Activated CD4-positive, alpha-beta T cell treated with anti-CD3 and anti-CD28 coated beads for 1 hour (primary cell): ENCODE measurements at regions not wholly inside any gene's neighbourhood (a gene's known extent, or its start where the extent isn't known, plus 50 kb on each side); places are given as distances from the start of the nearest gene placed in this dataset.
"Not testable (repeated sequence)": the region's sequence is repeated elsewhere in the genome, so short reads cannot be mapped to it uniquely, and the experiment has no call there.

Experiments used
- DNase-seq: peaks from one replicate; pipeline ENCODE4 v3.0.0-alpha.2; 2020

DNA sequence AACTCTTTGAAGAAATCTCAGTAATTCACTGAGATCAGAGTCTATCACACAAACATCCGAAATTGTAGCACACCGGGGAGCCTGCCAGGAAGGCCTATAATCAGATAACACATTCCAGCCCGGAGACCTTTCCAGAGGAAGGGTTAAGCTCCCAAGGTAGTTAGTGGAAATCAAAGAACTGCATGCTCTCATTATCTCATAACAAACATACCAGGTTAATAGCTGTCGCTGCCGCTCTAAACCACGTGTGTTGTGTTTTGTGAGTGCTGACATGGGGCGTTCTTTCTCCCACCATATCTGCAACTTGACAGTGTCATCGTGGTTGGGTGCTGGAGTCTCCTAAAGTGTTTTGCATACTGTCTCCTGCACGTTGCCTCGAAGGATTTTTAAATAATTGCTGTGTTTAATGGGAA is 120.7 kb upstream of the CARD11 start:
- no peak for DNase-seq

- no peak for DNase-seq
These were observed 122.3 kb upstream of the CARD11 start for GRCh38 chr7:3165681-3166580.

- DNase-seq: no peak
These were observed 123.9 kb upstream of the CARD11 start for GRCh38 chr7:3167551-3167950.

DNA sequence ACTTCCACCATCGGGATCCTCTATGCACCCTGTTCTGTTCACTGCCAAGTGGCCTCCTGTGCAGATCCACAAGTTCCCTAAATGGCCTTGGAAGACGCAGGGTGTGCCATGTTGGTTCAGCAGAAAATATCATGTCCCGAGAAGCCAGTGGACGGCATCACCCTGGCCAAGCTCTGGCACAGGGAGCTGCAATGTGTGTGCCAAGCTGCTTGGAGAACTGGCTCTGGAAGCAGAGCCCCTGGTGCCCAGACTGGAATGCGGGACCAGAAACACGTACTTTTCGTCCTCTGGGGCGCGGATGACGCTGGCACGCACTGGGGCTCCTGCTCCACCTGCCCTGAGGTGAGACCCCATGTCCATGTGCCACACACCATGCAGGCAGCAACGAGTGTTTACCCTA is 124.7 kb upstream of the CARD11 start:
- DNase-seq: no peak

- no peak for DNase-seq
These were observed 125.2 kb upstream of the CARD11 start for GRCh38 chr7:3168869-3169268.

DNA sequence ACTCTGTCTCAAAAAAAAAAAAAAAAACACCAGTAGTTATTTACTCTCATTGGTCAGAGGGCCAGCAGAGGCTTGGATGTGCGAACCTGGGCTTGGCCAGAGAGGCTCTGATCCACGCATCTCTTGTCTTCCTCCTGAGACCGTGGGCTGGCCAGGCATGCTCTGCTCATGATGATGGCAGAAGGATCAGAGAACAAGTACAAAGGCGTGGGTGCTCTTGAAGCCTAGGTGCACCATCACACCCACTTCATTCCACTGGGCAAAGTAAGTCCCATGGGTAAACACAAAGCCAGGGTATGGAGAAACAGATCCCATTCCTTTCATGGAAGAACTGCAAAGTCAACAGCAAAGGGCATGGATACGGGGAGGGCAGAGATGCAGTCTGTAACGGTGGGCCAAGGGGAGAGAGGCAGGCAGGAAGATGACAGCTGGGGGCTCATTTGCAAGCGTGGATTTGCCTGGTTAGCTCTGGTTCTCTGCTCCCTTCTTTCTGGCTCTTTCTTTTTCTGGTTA is 128.2 kb upstream of the SDK1 start:
- DNase-seq: no peak

- DNase-seq: no peak
These were observed 126.4 kb upstream of the SDK1 start for GRCh38 chr7:3174515-3175284.

GRCh38 chr7:3175285-3175902 is 125.7 kb upstream of the SDK1 start:
- DNase-seq: no peak

DNA sequence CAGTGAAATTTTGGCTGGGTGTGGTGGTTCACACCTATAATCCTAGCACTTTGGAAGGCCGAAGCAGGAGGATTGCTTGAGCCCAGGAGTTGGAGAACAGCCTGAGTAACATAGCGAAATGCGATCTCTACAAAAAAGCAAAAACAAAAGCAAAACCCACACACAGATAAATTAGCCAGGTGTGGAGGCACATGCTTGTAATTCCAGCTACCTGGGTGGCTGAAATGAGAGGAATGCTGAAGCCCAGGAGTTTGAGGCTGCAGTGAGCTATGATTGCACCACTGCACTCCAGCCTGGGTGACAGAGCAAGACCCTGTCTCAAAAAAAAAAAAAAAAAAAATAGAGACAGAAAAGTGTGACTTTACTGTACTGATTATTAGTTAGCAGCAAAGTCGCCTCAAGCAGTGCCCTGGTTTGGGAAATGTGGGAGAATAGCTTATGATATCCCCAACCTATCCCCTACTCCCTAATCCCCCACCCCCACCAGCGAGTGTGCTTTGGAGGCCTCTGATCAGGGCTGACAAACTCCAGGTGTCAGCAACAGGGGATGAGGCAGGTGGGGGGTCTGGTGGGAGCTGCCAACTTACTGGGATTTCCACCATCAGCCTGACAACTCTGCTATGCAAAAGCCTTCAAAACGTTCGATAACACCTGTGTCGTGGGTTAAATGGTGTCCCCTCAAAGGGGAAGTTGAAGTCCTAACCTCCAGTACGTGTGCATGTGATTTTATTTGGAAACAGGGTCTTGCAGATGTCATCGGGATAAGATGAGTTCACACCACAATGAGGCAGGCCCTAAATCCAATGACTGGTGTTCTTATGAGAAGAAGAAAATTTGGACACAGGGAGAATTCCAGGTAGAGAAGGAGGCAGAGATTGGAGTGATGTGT is 124.7 kb upstream of the SDK1 start:
- no peak for DNase-seq

DNA sequence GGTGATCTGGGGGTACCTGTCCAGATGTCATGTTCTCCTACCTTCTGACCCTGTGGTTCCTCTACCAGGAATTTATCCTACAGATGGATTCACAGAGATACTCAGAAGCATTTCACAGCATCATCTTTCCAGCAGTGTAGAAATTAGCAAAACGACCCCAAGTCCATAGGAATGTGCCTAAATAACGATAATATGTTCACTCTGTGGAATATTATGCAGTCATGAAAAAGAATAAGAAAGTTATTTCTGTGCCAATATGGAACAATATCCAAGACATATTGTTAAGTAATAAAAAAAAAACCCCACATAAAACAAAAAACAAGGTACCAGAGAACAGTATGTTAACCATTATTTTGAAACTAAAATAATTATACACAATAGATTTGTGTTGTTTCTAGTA is 123.8 kb upstream of the SDK1 start:
- DNase-seq: no peak

DNA sequence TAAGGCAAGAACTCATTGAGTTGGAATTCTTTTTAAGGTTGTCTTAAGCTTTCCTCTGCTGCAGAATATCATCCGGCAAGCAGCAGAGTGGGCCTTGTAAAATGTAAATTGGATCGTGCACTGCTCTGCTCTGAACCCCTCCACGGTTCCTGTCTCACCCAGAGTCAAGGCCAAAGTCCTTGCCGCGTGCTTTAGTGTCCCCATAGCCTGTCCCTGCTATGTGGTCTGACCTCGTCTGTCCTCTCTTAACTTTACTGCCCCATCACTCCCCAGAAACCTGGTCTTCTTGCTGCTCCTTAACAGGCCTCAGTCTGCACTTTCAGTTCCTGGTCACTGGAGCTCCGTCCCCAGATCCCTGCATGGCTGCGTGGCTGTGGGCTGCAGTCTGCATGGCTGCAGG is 121.6 kb upstream of the SDK1 start:
- DNase-seq: no peak

GRCh38 chr7:3180604-3181003 is 120.4 kb upstream of the SDK1 start:
- DNase-seq: no peak

- not testable (repeated sequence) for DNase-seq
These were observed 119.0 kb upstream of the SDK1 start for GRCh38 chr7:3182055-3182454.

GRCh38 chr7:3187444-3188040 is 113.5 kb upstream of the SDK1 start:
- no peak for DNase-seq

GRCh38 chr7:3188946-3189345 is 112.1 kb upstream of the SDK1 start:
- no peak for DNase-seq

DNA sequence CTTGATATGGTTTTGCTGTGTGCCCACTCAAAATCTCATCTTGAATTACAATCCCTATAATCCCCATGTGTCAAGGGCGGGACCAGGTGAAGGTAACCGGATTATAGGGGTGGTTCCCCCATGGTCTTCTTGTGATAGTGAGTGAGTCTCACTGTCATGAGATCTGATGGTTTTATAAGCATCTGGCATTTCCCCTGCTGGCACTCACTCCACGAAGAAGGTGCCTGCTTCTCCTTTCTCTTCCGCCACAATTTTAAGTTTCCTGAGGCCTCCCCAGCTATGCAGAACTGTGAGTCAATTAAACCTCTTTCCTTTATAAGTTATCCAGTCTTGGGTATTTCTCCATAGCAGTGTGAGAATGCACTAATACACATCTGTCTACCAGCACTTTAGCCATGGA is 109.5 kb upstream of the SDK1 start:
- no peak for DNase-seq

DNA sequence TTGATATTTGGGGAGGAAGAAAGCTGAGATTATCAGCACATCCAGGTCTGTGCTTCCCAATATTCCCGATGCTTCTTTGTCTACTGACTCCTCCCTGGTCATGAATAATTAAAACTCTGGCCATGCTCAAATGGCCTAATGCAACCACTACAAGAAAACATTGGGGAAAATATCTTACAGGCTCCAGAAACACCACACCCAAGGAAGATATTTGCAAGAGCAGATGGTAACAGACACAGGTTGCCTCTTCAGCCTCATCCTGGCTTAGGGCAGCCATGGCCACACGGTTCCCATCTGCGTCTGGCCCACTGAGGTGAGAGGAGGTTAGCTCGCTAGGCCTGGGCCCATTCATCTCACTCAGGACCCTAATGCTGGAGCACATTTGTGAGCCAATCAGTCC is 108.4 kb upstream of the SDK1 start:
- no peak for DNase-seq

DNA sequence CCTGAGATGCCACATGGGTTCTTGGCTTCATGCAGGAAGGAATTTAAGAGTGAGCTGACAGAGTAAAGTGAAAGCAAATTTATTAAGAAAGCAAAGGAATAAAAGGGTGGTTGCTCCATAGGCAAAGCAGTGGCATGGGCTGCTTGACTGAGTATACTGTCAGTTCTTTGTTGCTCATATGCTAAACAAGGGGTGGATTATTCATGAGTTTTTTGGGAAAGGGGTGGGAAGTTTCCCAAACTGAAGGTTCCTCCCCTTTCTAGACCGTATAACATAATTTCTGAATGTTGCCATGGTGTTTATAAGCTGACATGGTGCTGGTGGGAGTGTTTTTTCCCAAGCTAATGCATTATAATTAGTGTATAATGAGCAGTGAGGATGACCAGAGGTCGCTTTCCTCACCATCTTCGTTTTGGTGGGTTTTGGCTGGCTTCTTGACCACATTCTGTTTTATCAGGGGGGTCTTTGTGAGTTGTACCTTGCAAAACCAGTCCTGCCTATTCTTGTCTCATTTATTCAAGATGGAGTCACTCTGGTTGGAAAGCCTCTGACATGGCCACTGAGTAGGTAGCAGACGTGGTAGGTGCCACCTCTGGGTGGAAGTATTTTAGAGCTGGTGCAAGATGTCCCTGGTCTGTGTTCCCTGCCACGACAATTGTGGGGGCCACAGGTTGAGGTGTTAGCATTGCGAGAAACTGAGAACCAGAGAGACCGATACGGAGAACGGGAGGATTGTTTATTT is 107.5 kb upstream of the SDK1 start:
- DNase-seq: no peak

- no peak for DNase-seq
These were observed 106.4 kb upstream of the SDK1 start for GRCh38 chr7:3194501-3195141.

DNA sequence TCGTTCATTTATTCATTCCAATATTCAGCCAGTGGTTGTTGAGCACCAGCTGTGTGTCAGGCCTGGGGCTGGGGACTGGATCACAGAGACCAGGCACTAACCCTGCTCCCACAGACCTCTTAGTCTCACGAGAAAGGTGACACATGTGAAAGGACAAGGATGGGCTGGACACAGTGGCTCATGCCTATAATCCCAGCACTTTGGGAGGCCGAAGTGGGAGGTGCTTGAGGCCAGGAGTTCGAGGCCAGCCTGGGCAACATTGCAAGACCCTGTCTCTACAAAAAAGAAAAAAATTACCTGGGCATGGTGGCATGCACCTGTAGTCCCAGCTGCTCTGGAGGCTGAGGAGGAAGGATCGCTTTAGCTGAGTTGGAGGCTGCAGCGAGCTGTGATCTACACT is 105.9 kb upstream of the SDK1 start:
- no peak for DNase-seq
